Ishikawa (cell line): ENCODE measurements at regions not wholly inside any gene's neighbourhood (a gene's known extent, or its start where the extent isn't known, plus 50 kb on each side); places are given as distances from the start of the nearest gene placed in this dataset.

Source experiments
- CEBPB ChIP-seq: IDR thresholded peaks from 2 replicates; pipeline ENCODE4 v1.6.1; 2012
- CREB1 ChIP-seq: IDR thresholded peaks from 2 replicates; pipeline ENCODE4 v1.6.1; 2012; ENCODE audit warnings: low read depth
- EGR1 ChIP-seq: IDR thresholded peaks from 2 replicates; pipeline ENCODE4 v1.6.1; 2012
- EP300 ChIP-seq: IDR thresholded peaks from 2 replicates; pipeline ENCODE4 v1.6.1; 2012; ENCODE audit warnings: borderline replicate concordance
- FOXM1 ChIP-seq: IDR thresholded peaks from 2 replicates; pipeline ENCODE4 v1.6.1; 2012; ENCODE audit warnings: low read depth, borderline replicate concordance
- NFIC ChIP-seq: IDR thresholded peaks from 2 replicates; pipeline ENCODE4 v1.6.1; 2012
- RAD21 ChIP-seq: IDR thresholded peaks from 2 replicates; pipeline ENCODE4 v1.6.1; 2012; ENCODE audit warnings: low read depth
- TAF1 ChIP-seq: IDR thresholded peaks from 2 replicates; pipeline ENCODE4 v1.6.1; 2012; ENCODE audit warnings: low read depth, mild to moderate bottlenecking
- TCF12 ChIP-seq: IDR thresholded peaks from 2 replicates; pipeline ENCODE4 v1.6.1; 2012; ENCODE audit warnings: low read depth
- TEAD4 ChIP-seq: IDR thresholded peaks from 2 replicates; pipeline ENCODE4 v1.6.1; 2012
- YY1 ChIP-seq: IDR thresholded peaks from 2 replicates; pipeline ENCODE4 v1.6.1; 2012; ENCODE audit warnings: low read depth
- ZBTB7A ChIP-seq: IDR thresholded peaks from 2 replicates; pipeline ENCODE4 v1.6.1; 2012; ENCODE audit warnings: low read depth
- TF ChIP-seq, protein P1 (sequence below): IDR thresholded peaks from 2 replicates; pipeline ENCODE4 v1.6.1; 2012; ENCODE audit warnings: low read depth, mild to moderate bottlenecking
- TF ChIP-seq, protein P2 (sequence below): IDR thresholded peaks from 2 replicates; pipeline ENCODE4 v1.6.1; 2012
- TF ChIP-seq, protein P3 (sequence below): IDR thresholded peaks from 2 replicates; pipeline ENCODE4 v1.6.1; 2012

DNA sequence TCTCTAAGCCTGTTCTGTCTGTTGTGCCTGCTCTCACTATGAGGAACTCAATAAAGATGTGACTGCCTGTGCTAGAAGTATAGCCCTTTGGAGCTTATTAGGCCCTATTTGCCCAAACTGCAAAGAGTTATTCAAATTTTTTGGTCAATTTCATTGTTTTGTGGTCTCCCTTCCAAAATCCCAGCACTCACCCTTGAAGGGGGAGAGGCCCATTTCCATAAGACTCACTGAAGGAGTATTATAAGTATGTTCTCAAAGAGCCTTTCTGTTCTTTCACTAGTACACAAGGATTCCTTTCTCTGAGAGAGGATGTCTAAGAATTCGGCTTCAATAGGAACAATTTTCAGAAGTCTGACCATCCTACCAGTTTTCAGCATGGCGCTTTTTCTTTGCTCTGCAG lies 641.9 kb upstream of the REG3G start:
- TF ChIP-seq CREB1 (no peak), YY1 (no peak), TEAD4 (no peak), FOXM1 (no peak), NFIC (no peak), EP300 (no peak), RAD21 (no peak), ZBTB7A (no peak), TAF1 (no peak), TCF12 (no peak), CEBPB (no peak), EGR1 (no peak)
- TF ChIP-seq, protein P1, sequence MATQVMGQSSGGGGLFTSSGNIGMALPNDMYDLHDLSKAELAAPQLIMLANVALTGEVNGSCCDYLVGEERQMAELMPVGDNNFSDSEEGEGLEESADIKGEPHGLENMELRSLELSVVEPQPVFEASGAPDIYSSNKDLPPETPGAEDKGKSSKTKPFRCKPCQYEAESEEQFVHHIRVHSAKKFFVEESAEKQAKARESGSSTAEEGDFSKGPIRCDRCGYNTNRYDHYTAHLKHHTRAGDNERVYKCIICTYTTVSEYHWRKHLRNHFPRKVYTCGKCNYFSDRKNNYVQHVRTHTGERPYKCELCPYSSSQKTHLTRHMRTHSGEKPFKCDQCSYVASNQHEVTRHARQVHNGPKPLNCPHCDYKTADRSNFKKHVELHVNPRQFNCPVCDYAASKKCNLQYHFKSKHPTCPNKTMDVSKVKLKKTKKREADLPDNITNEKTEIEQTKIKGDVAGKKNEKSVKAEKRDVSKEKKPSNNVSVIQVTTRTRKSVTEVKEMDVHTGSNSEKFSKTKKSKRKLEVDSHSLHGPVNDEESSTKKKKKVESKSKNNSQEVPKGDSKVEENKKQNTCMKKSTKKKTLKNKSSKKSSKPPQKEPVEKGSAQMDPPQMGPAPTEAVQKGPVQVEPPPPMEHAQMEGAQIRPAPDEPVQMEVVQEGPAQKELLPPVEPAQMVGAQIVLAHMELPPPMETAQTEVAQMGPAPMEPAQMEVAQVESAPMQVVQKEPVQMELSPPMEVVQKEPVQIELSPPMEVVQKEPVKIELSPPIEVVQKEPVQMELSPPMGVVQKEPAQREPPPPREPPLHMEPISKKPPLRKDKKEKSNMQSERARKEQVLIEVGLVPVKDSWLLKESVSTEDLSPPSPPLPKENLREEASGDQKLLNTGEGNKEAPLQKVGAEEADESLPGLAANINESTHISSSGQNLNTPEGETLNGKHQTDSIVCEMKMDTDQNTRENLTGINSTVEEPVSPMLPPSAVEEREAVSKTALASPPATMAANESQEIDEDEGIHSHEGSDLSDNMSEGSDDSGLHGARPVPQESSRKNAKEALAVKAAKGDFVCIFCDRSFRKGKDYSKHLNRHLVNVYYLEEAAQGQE, result no peak
- TF ChIP-seq, protein P2, sequence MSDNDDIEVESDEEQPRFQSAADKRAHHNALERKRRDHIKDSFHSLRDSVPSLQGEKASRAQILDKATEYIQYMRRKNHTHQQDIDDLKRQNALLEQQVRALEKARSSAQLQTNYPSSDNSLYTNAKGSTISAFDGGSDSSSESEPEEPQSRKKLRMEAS, result no peak
- TF ChIP-seq, protein P3, sequence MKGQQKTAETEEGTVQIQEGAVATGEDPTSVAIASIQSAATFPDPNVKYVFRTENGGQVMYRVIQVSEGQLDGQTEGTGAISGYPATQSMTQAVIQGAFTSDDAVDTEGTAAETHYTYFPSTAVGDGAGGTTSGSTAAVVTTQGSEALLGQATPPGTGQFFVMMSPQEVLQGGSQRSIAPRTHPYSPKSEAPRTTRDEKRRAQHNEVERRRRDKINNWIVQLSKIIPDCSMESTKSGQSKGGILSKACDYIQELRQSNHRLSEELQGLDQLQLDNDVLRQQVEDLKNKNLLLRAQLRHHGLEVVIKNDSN, result no peak

DNA sequence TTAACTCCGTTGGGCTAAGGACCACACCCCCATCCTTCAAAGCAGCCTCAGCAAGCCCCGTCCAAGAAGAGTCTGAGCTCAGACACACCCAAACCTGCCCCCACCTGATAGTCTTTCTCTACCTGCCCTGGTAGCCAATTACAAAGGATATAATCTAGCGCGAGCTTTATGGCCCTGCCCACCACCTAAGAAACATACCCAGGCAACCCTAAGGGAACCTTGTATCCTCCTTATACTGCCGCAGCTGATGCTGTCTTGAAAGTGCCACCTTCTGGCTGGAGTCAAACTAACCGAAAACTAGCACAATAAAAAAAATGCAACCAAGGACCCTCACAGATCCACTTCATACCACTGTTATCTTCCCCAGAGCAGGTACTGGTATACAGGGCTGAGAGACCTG lies 628.3 kb upstream of the REG3G start:
- TF ChIP-seq TAF1 (no peak), NFIC (no peak), TEAD4 (no peak), EP300 (no peak), RAD21 (no peak), EGR1 (no peak), CEBPB (no peak), FOXM1 (no peak), ZBTB7A (no peak), TCF12 (no peak), CREB1 (no peak), YY1 (no peak)
- TF ChIP-seq, protein P3, result no peak
- TF ChIP-seq, protein P1, result no peak
- TF ChIP-seq, protein P2, result no peak

DNA sequence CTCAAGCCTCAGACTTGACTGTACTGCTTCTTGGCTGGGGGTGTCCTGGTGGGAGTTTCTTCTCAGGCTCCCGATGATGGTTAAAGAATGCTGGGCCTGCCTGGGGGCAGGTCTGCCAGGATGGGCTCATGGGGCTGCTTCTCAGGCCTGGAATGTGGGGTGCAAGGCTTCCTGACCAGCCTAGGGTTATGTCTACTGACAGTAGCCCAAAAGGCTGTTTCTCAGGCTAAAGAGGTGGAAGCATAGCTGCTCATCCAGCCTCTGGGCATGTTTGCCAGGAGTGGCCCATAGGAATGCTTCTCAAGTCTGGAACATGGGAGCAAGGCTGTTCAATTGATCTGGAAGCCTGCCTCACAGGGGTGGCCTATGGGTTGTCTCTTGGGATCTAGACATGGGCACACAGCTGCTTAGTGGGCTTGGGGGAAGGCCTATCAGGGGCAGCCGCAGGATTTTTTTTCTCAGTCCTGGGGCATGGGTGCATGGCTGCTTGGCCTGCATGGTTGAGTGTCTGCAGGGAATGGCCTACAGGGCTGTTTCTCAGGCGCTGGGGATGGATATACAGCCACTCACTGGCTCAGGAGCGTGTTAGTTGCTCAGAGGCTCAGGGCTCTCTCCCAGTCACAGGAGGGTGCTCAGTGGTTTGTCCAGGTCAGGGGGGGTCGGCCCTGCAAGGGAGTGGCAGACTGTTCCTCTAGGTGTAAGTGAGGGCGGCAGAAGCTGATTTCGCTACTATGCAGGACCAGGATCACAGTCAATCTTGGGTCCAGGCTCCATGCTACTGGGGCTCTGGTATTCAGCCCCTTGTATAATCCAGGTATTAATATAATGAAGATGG lies 617.3 kb upstream of the REG3G start:
- TF ChIP-seq, protein P2, result no peak
- TF ChIP-seq CEBPB, result no peak
- TF ChIP-seq NFIC, result no peak
- no peak for TF ChIP-seq EGR1
- TF ChIP-seq FOXM1, result no peak
- TF ChIP-seq, protein P1, result no peak
- no peak for TF ChIP-seq YY1
- TF ChIP-seq TAF1, result no peak
- TF ChIP-seq, protein P3, result no peak
- no peak for TF ChIP-seq RAD21
- no peak for TF ChIP-seq TCF12
- no peak for TF ChIP-seq ZBTB7A
- no peak for TF ChIP-seq CREB1
